ENCODE measurements at regions not wholly inside any gene's neighbourhood (a gene's known extent, or its start where the extent isn't known, plus 50 kb on each side); places are given as distances from the start of the nearest gene placed in this dataset.
"Not testable (repeated sequence)": the region's sequence is repeated elsewhere in the genome, so short reads cannot be mapped to it uniquely, and the experiment has no call there.

DNA sequence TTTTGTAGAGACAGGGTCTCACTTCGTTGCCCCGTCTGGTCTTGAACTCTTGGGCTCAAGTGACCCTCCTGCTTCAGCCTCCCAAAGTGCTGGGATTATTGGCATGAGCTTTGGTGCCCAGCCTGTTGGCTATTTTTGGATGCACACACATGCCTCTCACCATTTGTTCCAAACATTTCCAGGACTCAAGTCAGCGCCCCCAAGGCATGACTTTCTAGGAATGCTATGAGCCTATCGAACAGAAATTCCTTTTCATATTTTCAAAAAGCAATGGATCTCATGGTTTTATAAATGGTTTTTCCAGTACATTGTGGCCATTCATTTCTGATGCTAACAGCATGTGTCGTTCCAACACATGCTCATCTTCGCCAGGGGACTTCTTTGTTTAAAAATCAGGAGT lies 119.3 kb upstream of the NAA20 start:
- DNase-seq (ENCODE audit: low spot score), result no peak

DNA sequence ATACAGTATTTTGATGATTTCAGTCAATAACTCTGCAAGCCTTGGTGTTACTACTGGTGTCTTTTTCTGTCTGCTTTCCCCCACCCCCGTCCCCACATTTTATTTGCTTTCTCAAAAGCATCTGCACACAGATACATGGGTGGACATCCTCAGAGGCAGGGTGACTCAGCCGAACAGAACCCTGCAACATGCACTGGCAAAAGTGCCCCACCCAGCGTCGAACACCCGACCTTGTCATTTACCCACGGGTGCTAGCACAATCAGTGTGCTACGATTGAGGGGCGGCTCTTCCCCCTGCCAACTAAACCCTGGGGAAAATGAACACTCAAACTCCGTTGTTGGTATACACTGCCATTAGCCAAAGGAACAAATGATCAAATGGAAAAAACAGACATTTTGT lies 115.9 kb upstream of the NAA20 start:
- DNase-seq (ENCODE audit: low spot score), result no peak

DNA sequence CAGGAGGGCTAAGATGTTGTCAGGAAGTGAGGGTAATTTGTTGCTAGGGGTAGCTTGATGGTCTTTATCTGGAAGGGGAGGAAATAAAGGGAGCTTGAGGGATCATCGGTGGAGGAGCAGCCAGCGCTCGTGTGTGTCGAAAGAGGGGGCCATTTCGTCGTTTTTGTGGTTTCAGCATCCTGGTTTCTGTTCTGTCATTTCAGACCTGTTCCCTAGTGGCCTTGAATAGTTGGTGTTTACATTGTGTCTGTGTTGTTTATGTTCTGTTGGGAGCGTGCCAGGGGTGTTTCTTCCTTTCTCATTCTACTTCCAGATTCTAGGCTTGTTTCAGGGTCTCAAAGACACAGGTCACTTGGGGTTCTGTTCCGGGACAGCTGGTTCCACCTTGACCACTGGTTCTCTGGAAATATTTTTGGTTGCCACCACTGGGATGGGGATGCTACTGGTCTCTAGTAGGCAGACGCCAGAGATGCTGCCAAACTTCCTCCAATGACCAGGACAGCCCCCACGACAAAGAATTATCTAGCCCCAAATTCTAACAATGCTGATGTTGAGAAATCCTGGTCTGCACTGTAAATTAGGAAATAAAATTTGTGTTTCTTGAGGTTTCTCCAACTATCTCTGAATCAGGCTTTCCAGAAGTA lies 113.9 kb upstream of the NAA20 start:
- DNase-seq (ENCODE audit: low spot score), result peak; percentile 70

DNA sequence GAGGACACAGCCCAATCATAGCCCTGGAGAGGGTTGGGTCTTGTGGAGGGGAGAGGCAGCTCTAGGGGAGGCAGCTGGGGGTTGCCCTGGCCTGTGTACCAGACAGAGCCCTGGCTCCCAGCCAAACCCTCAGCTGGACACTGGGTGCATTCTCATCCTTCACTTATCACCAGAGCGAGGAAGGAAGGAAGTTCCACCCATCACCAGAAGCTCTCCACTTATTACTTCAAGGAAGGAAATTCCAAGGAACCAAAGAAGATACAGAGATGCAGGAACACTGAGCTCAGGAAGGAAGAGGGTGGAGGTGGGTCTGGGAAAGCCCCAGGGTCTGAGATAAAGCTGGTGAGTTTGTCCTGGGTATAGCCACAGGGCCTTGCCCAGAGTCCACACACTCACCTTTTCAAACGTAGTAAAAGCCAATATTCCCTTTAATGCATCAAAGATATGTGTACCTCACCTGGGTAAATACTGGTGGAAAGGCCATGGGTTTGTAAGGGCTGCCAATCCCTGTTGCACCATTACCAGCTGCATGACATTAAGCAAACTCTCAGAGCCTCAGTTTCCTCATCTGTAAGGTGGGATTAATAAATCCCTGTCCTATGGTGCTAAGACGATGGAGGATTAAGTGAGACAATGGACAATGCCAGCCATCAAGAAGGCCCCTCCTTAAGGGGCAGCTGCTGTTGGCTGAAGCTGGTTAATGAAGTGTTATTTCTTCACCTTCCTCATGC lies 109.7 kb upstream of the NAA20 start:
- DNase-seq (ENCODE audit: low spot score), result no peak

DNA sequence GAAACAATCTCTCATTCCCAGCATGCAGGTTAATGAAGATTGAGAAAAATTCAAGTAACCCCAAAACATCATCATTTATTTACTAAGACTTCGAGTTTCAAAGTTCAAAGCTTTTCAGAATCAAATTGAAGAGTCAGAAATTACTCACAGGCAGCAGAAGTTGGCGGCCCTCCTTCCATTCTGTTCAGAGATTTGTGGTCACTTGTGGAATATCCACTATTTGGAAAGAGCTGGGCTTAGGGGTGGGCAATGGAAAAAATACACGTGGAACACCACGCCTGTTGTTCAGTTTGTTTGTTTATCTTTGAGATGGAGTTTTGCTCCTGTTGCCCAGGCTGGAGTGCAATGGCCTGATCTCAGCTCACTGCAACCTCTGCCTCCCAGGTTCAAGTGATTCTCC lies 108.6 kb upstream of the NAA20 start:
- no peak for DNase-seq (ENCODE audit: low spot score)

DNA sequence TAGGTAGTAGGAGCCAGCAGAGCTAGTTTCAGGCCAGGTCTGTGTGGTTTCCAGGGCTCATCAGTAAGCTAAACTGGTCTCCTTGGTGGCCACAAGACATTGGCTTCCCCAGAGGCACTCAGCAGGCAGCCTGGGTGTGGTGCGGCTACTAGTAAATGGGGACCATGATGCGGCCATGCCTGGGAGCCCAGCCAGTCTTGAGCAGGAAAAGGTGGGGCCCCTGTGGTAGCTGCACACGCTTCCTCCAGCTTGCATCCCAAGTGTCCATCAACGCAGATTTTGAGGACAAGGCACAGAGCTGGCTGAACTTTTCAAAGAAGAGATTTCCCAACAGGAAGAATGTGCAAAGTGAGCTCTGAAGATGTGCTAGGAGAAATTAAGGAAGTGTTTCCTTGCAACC lies 107.4 kb upstream of the NAA20 start:
- no peak for DNase-seq (ENCODE audit: low spot score)

DNA sequence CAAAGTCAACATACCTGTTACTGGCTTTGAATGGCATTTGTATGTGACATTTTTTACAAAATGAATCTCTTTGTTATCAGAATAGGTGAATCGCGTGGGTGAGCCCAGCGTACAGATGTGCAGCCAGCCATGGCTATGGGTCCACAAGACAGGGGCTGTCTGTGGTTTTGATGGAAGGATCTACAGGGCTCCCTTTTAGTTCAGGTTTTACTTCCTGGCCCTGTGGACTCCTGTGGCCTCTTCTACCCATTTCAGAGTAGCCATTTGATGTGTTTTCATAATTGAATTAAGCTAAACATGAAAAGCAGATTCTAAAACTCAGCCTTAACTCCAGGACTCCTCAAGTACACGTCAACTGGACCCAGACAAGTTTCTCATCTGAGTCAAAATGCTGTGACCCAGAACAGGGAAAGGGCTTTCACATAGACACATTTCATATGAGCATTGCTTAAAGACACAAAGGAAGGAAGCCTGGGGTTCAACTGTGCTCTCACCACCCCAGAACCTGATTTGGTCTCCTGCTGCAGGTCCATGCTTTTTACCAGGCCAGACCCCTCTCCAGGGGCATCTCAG lies 105.3 kb upstream of the NAA20 start:
- DNase-seq (ENCODE audit: low spot score), result no peak

DNA sequence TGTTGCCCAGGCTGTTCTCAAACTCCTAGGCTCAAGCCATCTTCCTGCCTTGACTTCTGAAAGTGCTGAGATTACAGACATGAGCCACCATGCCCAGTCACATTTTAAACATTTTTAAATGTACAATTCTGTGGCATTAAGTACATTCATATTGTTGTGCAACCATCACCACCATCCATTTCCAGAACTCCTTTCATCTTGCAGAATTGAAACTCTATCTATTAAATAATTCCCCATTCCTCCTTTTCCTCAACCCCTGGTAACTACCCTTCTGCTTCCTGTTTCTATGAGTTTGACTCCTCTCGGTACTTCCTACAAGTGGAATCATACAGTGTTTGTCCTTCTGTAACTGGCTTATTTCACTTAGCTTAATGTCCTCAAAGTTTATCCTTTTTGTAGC lies 103.8 kb upstream of the NAA20 start:
- no peak for DNase-seq (ENCODE audit: low spot score)

DNA sequence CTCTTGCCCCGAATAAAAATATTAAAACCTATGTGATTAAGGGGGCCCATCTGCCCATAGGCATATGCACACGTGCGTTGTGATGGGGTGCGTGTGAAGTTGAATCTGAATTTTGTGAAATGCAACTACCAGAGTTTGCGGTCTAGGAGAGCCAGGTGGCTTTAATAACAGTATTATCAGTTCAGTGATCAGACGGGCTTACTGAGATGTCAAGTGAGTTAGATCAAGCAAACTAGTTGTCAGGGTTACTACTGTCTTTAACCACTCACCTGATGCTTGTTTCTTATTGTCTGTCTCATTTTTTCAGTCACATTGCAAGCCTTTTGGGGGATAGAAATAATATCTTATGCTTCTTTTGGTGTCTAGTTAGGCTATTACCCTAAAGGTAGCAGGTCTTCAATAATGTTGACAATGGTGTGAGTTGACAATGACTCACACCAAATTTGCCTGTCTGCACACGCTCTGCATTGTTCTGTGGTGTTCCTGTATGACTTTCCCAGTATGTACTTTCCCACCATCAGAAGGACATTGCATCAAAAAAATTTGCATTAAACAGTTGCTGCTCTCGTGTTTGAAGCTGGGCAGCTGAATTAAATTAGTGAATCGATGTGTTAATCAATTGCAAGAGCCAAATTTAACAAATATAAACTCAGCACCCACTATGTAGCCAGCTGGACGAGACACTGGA lies 103.1 kb upstream of the NAA20 start:
- DNase-seq (ENCODE audit: low spot score), result no peak

DNA sequence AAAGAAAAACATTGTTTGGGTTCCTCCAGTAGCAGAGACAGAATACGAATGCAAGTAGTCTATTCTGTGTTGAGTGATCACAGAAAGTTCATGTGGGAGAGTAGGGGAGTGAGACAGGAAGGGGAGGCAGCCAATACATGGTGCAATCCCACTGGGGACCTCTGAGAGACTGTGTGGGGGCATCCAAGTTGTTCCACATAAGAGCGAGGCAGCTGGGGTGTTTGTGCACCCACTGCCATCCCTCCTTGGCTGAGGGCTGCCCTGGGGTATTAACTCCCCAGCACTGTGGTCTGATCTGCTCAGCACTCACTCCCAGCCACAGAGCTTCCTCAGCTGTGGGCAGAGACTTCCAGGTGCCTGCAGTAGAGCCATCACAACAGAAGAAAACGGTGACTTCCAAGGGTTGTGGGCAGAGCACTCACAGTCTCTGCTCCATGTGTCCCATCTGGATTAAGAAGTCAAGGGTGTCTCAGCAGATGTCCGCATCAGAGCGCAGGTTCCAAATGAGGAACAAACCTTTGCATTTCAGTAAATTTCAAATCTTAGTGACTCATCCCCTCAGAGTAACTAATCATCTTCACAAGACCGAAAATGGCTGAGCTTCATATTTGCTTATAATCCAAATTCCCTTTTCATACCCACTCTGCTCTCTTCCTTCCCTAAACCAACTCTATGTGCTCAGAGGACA lies 101.9 kb upstream of the NAA20 start:
- DNase-seq (ENCODE audit: low spot score), result no peak

DNA sequence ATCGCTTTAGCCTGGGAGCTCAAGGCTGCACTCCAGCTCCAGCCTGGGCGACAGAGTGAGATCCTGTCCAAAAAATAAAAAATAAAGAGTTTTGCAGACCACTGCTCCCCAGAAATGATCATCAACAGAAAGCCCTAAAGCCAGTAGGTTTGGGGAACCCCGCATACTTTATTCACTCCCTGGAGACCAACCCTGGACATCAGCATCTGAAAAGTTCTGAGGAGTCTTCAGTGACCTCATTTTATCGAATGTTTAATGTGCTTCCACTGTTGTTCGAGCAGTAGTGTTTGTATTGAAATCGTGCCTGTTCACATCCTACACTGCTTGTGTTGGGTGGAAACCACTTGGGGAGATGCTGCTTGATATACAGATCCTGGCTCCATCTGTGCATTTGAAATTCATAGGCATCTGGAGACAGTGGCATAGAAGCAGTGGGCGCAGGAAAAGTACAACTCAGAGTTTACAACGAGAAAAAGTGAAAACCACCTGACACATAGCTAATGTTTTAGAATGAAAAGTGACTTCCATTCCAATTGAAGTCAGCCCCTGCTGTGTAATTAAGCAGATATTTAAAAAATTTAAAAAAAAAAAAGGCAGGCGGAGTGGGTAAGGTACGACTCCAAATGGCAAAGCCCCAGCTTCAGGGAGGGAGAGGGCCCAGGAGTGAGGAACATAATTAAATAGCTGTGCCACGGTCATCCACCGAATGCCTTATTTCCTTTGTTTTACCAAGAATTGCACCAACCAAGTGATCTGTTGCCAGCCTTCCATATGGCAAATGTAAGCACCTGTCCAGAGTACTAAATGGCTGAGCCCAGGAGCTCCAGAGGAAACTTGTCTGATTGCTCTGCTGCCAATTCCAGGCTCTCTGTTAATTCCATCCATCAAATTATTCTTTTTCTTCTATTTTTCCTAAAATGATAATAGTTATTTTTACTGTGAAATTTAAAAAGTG lies 100.4 kb upstream of the NAA20 start:
- DNase-seq (ENCODE audit: low spot score), result no peak

DNA sequence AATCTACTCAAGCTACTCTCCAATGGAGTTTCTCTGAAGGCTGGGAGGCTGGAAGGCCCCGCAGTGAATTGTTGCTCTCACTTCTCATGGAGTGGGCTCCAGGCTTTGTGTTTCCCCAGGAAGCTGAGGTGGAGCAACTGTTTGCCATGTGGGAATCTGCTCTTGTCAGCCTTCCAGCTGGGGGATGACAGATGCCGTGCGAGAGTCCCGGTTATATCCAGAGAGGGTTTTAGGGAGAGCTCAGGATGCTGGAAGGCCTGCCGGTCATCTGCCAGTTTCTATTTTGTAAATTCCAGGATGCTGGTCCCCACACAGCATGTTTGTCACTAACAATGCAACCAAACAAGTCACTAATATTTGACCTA lies 98.2 kb upstream of the NAA20 start:
- no peak for DNase-seq (ENCODE audit: low spot score)

DNA sequence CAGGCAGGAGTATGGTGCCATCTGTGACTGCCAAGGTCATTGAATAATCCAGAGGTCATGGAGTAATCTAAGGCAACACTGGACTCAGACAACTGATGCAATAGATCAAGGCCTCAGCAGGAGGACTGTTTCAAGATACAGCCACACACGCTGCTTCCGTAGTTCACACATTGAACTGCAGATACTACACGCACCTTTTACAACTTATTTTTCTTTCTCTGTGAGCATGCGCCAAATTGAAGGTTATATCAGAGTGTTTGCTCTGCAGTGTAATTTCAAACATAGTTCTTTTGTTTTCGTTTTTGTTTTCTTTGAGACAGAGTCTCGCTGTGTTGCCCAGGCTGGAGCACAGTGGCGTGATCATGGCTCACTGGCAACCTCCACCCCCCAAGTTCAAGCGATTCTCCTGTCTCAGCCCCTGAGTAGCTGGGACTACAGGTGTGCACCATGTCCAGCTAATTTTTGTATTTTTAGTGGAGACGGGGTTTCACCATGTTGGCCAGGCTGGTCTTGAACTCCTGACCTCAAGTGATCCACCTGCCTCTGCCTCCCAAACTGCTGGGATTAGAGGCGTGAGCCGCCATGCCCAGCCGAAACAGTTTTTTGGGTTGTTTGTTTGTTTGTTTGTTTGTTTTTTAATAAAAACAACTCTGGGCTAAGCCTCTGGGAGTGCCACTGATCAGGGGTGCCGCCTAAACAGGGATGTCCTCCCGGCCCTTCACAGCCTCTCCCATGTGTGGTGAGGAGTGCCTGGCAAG lies 96.6 kb upstream of the NAA20 start:
- DNase-seq (ENCODE audit: low spot score), result no peak

DNA sequence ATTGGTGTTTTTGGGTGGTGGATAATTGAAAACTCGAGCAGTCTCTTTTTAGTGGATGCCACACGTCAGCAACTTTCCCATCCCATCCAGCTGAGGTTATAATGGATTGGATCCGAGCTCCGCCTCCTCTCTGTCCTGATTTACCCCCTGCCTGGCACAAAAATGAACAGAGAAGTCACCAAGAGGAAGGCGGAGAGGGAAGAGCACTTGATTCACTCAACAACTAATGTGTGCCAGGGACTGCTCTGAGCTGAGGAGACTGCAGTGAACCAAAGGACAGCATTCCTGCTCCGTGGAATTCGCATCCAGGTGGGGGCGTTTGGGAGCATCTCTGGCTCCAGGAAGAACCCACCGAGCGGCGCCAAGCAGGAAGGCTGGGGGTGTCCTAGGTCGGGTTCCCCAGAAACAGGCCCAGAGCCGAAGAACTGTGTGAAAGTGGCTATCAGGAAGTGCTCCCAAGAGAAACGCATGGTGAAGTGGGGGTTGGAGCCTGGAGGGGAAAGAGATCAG lies 95.8 kb upstream of the NAA20 start:
- DNase-seq (ENCODE audit: low spot score), result no peak

DNA sequence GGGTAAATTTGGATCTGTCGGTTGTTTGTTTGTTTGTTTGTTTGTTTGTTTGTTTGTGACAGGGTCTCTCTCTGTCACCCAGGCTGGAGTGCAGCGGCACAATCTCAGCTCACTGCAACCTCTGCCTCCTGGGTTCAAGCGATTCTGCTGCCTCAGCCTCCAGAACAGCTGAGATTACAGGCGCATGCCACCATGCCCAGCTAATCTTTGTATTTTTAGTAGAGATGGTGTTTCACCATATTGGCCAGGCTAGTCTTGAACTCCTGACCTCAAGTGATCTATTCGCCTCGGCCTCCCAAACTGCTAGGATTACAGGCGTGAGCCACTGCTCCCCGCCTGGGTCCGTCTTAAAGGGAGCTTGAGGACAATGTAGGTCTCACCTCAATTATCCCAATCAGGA lies 95.3 kb upstream of the NAA20 start:
- DNase-seq (ENCODE audit: low spot score), result not testable (repeated sequence)

DNA sequence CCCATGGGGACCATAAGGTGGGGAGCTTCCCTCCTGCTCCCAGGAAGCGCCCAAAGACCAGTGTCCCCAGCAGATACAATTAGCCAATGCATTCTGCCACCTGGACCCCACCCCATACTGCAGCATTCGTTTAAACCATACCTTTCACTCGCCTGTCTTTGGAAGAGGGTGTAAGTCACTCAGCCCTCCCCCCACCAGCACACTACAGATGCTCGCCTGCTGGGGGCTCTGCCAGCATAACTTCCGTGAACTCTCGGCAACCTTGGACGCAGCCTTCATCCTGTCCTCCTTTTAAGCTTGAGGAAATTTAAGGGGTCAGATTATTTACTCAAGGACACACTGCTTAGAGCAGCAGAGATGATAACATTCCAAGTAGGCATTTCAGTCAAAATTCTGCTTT lies 94.4 kb upstream of the NAA20 start:
- no peak for DNase-seq (ENCODE audit: low spot score)

DNA sequence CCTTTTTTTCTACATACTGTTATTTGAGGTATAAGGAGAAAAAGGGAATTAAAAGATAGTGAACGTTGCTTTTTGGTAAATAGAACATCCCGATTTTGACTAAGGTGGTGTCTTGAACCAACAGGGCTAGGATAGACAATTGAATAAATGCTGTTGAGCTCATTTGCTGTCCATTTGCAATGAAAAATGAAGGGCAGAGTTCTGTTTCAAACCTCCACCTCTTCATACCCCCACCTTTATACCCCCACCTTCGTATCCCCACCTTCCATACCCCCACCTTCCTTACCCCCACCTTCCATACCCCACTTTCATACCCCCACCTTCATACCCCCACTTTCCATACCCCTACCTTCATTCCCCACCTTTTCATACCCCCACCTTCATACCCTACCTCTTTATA lies 93.4 kb upstream of the NAA20 start:
- DNase-seq (ENCODE audit: low spot score), result no peak

DNA sequence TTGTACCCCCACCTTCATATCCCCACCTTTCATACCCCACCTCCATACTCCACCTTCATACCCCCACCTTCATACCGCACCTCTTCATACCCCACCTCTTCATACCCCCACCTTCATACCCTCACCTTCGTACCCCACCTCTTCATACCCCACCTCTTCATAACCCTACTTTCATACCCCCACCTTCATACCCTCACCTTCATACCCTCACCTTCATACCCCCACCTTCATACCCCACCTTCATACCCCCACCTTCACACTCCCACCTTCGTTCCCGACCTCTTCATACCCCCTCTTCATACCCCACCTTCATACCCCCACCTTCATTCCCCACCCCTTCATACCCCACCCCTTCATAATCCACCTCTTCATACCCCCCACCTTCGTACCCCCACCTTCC lies 92.9 kb upstream of the NAA20 start:
- no peak for DNase-seq (ENCODE audit: low spot score)

DNA sequence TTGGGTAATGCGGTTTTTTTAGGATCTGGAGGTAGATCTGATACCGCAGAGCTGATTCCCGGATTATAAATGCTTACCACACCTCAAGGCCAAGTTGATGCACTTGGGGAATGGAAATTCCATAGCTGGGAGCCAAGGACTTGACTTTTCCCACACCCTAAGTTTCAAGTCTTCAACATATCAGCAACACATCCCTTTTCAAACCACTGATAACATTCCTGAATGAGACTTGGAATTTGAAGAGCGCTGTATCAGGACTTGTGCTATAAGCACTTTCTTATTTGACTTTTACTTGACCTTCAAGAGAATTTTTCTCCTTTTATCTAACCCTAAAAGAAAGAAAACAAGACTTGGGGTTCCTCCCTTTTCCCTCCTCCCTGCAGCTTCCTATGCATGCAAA lies 90.6 kb upstream of the NAA20 start:
- DNase-seq (ENCODE audit: low spot score), result no peak

DNA sequence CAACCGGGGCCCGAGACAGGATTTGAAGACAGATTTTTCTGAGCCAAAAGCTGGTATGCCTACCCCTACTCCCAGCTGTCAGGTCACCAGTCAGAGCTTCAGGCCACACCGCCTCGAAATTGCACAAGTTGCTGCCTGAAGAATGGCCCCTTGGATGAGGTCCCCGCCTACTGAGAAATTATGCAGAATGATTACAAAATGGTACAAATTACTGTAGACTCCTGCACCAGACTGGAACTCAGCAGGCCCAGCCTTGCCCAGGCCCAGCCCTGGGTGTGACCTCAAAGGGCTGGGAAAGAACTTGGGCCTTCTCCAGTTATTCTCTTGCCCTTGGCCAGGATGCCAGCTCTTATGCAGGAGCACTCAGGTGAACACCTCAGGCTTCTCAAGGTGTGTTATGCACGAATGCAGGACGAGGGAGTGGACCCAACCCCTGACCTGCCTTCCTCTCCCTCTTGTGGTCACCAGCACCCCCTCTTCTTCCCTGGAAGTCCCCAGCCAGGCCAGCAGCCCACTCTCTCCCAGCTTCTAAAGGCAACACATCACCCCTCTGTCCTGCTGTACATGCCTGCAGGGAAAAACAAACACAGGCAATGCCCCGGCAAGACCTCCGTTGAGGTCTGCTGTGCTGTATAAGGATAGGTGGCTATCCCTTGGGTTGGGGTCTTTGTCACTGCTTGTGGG lies 88.7 kb upstream of the NAA20 start:
- no peak for DNase-seq (ENCODE audit: low spot score)
